Body of pancreas (tissue), 4 donors: ENCODE measurements at regions not wholly inside any gene's neighbourhood (a gene's known extent, or its start where the extent isn't known, plus 50 kb on each side); places are given as distances from the start of the nearest gene placed in this dataset.

ENCODE experiments used
- CTCF ChIP-seq, 7 experiments: fragments of 450-650 bp in 4 of 7; fragments of 200-600 bp in 3 of 7; sonication (generic) in 3 of 7; IDR thresholded peaks; one replicate each; pipeline ENCODE4 v1.5.1; 2016 to 2019; ENCODE audit warnings: antibody characterized with exemption in 7 of 7
- POLR2A ChIP-seq, 3 donors: fragments of 450-650 bp; IDR thresholded peaks; one replicate each; pipeline ENCODE4 v1.6.1; 2016; ENCODE audit warnings: antibody characterized with exemption in 3 of 3, mild to moderate bottlenecking in 2 of 3

GRCh38 chr18:76557026-76557575, 62.1 kb upstream of the ZNF516 start:
- no peak for TF ChIP-seq POLR2A (IDR thresholded peaks at IDR 0.05)
- TF ChIP-seq CTCF (IDR thresholded peaks at IDR 0.05): no peak
